HEK293T (cell line): ENCODE measurements at regions not wholly inside any gene's neighbourhood (a gene's known extent, or its start where the extent isn't known, plus 50 kb on each side); places are given as distances from the start of the nearest gene placed in this dataset.

Experiments
- BHLHE40 ChIP-seq: fragments of 450-650 bp; IDR thresholded peaks from 2 replicates; pipeline ENCODE4 v1.6.1; 2016; ENCODE audit warnings: mild to moderate bottlenecking, moderate library complexity, borderline replicate concordance
- TARDBP ChIP-seq: fragments of 450-650 bp; IDR thresholded peaks from 2 replicates; pipeline ENCODE4 v1.6.1; 2016
- ZNF384 ChIP-seq: fragments of 450-650 bp; IDR thresholded peaks from 2 replicates; pipeline ENCODE4 v1.6.1; 2016

- no peak for TF ChIP-seq ZNF384
- no peak for TF ChIP-seq BHLHE40
- TF ChIP-seq TARDBP = no peak
Observed at GRCh38 chr2:56448403-56449001, 264.7 kb downstream of the CCDC85A start.
